Activated naive CD4-positive, alpha-beta T cell treated with anti-CD3 and anti-CD28 coated beads for 36 hours (primary cell): ENCODE measurements at regions not wholly inside any gene's neighbourhood (a gene's known extent, or its start where the extent isn't known, plus 50 kb on each side); places are given as distances from the start of the nearest gene placed in this dataset.

Source experiments
- CTCF ChIA-PET: fragments of 350-600 bp; sonication (Branson Sonifier 250); formaldehyde crosslinking; loops from one replicate; lab custom pipeline; 2021; ENCODE audit warnings: antibody characterized with exemption; lab: Charles Lee
- DNase-seq: peaks from one replicate; pipeline ENCODE4 v3.0.0-alpha.2; 2020
- H3K27ac Mint-ChIP-seq: one replicate; pipeline ENCODE4 v1.8.0; 2021; ENCODE audit warnings: mild to moderate bottlenecking, mixed read lengths
- H3K27me3 Mint-ChIP-seq: one replicate; pipeline ENCODE4 v1.8.0; 2021; ENCODE audit warnings: low read depth, mixed read lengths
- H3K36me3 Mint-ChIP-seq: one replicate; pipeline ENCODE4 v1.8.0; 2021; ENCODE audit warnings: low read depth, mixed read lengths
- H3K4me1 Mint-ChIP-seq: one replicate; pipeline ENCODE4 v1.8.0; 2021; ENCODE audit warnings: low read depth, mixed read lengths
- H3K4me3 Mint-ChIP-seq: one replicate; pipeline ENCODE4 v1.8.0; 2021; ENCODE audit warnings: mild to moderate bottlenecking, moderate library complexity, mixed read lengths
- H3K9me3 Mint-ChIP-seq: one replicate; pipeline ENCODE4 v1.8.0; 2021; ENCODE audit warnings: mixed read lengths
- intact Hi-C: fragments of 100-400 bp; cut with micrococcal nuclease; formaldehyde crosslinking; loops from one replicate; pipeline ENCODE4 v1.15.1; 2023

GRCh38 chr2:66331176-66331575 lies 103.7 kb upstream of the MEIS1 start:
- Mint-ChIP-seq H3K4me3 (no peak overlapping the region), H3K27ac (no peak overlapping the region), H3K36me3 (no peaks in the 10 kb centered on the region), H3K9me3 (no peaks in the 10 kb centered on the region), H3K27me3 (no peaks in the 10 kb centered on the region), H3K4me1 (no peaks in the 10 kb centered on the region)
- no peak for DNase-seq
- intact Hi-C loops: no loop called here
- CTCF ChIA-PET: no interaction called here

- Mint-ChIP-seq H3K36me3 (no peaks in the 10 kb centered on the region), H3K9me3 (no peaks in the 10 kb centered on the region), H3K4me1 (no peaks in the 10 kb centered on the region), H3K4me3 (no peak overlapping the region), H3K27me3 (no peaks in the 10 kb centered on the region), H3K27ac (no peak overlapping the region)
- CTCF ChIA-PET: no interaction called here
- intact Hi-C loops: no loop called here
- no peak for DNase-seq
Measured at GRCh38 chr2:66329081-66329605, 105.8 kb upstream of the MEIS1 start.

GRCh38 chr2:66327066-66327740 lies 107.7 kb upstream of the MEIS1 start:
- DNase-seq: no peak
- Mint-ChIP-seq H3K4me1 (no peaks in the 10 kb centered on the region), H3K9me3 (no peaks in the 10 kb centered on the region), H3K4me3 (no peak overlapping the region), H3K27ac (no peak overlapping the region), H3K36me3 (no peaks in the 10 kb centered on the region), H3K27me3 (no peaks in the 10 kb centered on the region)
- CTCF ChIA-PET: no interaction called here
- intact Hi-C loops: no loop called here

- H3K36me3 Mint-ChIP-seq: no peaks in the 10 kb centered on the region
Measured at GRCh38 chr2:66324909-66325528, 109.9 kb upstream of the MEIS1 start.

GRCh38 chr2:66324356-66324755 lies 110.6 kb upstream of the MEIS1 start:
- DNase-seq: no peak
- Mint-ChIP-seq H3K27ac (no peak overlapping the region), H3K9me3 (no peaks in the 10 kb centered on the region), H3K4me3 (no peak overlapping the region), H3K36me3 (no peaks in the 10 kb centered on the region), H3K27me3 (no peaks in the 10 kb centered on the region), H3K4me1 (no peaks in the 10 kb centered on the region)
- intact Hi-C loops: no loop called here
- CTCF ChIA-PET: no interaction called here

More at GRCh38 chr2:66324909-66325528, 109.9 kb upstream of the MEIS1 start:
- no peaks in the 10 kb centered on the region for H3K4me1 Mint-ChIP-seq
- H3K9me3 Mint-ChIP-seq: no peaks in the 10 kb centered on the region
- H3K27ac Mint-ChIP-seq: no peak overlapping the region
- DNase-seq: no peak
- intact Hi-C loops: no loop called here
- CTCF ChIA-PET: no interaction called here
- H3K27me3 Mint-ChIP-seq: no peaks in the 10 kb centered on the region
- H3K4me3 Mint-ChIP-seq: no peak overlapping the region

GRCh38 chr2:66323406-66323805 lies 111.5 kb upstream of the MEIS1 start:
- Mint-ChIP-seq H3K27ac (no peak overlapping the region), H3K4me3 (no peak overlapping the region), H3K4me1 (no peaks in the 10 kb centered on the region), H3K27me3 (no peaks in the 10 kb centered on the region), H3K36me3 (no peaks in the 10 kb centered on the region), H3K9me3 (no peaks in the 10 kb centered on the region)
- CTCF ChIA-PET: no interaction called here
- no peak for DNase-seq
- intact Hi-C loops: no loop called here

- CTCF ChIA-PET: no interaction called here
- no peak for DNase-seq
- Mint-ChIP-seq H3K36me3 (no peaks in the 10 kb centered on the region), H3K4me3 (no peak overlapping the region), H3K9me3 (peaks cover under 1% of the 10 kb centered on the region), H3K4me1 (no peaks in the 10 kb centered on the region), H3K27ac (no peak overlapping the region), H3K27me3 (no peaks in the 10 kb centered on the region)
- intact Hi-C loops: no loop called here
Measured at GRCh38 chr2:66322506-66323260, 112.2 kb upstream of the MEIS1 start.

- Mint-ChIP-seq H3K36me3 (no peaks in the 10 kb centered on the region), H3K4me1 (no peaks in the 10 kb centered on the region)
- intact Hi-C loops: no loop called here
Measured at GRCh38 chr2:66318009-66318561, 116.8 kb upstream of the MEIS1 start.

GRCh38 chr2:66317268-66317890 lies 117.5 kb upstream of the MEIS1 start:
- Mint-ChIP-seq H3K4me1 (no peaks in the 10 kb centered on the region), H3K36me3 (no peaks in the 10 kb centered on the region), H3K9me3 (peaks cover 9% of the 10 kb centered on the region), H3K4me3 (no peak overlapping the region), H3K27ac (no peak overlapping the region), H3K27me3 (no peaks in the 10 kb centered on the region)
- no peak for DNase-seq
- intact Hi-C loops: no loop called here
- CTCF ChIA-PET: no interaction called here

More at GRCh38 chr2:66318009-66318561, 116.8 kb upstream of the MEIS1 start:
- Mint-ChIP-seq H3K9me3 (peaks cover 5% of the 10 kb centered on the region), H3K27me3 (no peaks in the 10 kb centered on the region), H3K4me3 (no peak overlapping the region), H3K27ac (no peak overlapping the region)
- no peak for DNase-seq
- CTCF ChIA-PET: no interaction called here

- no peaks in the 10 kb centered on the region for H3K4me1 Mint-ChIP-seq
Measured at GRCh38 chr2:66306483-66306882, 128.4 kb upstream of the MEIS1 start.

GRCh38 chr2:66305718-66306117 lies 129.2 kb upstream of the MEIS1 start:
- Mint-ChIP-seq H3K9me3 (no peaks in the 10 kb centered on the region), H3K36me3 (no peaks in the 10 kb centered on the region), H3K4me1 (no peaks in the 10 kb centered on the region), H3K27ac (no peak overlapping the region), H3K27me3 (no peaks in the 10 kb centered on the region), H3K4me3 (no peak overlapping the region)
- CTCF ChIA-PET: no interaction called here
- no peak for DNase-seq
- intact Hi-C loops: no loop called here

More at GRCh38 chr2:66306483-66306882, 128.4 kb upstream of the MEIS1 start:
- CTCF ChIA-PET: no interaction called here
- Mint-ChIP-seq H3K36me3 (no peaks in the 10 kb centered on the region), H3K4me3 (no peak overlapping the region), H3K27me3 (no peaks in the 10 kb centered on the region), H3K27ac (no peak overlapping the region), H3K9me3 (no peaks in the 10 kb centered on the region)
- intact Hi-C loops: no loop called here
- no peak for DNase-seq

- CTCF ChIA-PET: no interaction called here
- H3K27me3 Mint-ChIP-seq: no peaks in the 10 kb centered on the region
- peaks cover 2% of the 10 kb centered on the region for H3K9me3 Mint-ChIP-seq
- no peak overlapping the region for H3K27ac Mint-ChIP-seq
- no peaks in the 10 kb centered on the region for H3K36me3 Mint-ChIP-seq
- DNase-seq: no peak
- no peak overlapping the region for H3K4me3 Mint-ChIP-seq
- H3K4me1 Mint-ChIP-seq: no peaks in the 10 kb centered on the region
- intact Hi-C loops: no loop called here
Measured at GRCh38 chr2:66303471-66303870, 131.5 kb upstream of the MEIS1 start.
